Amniotic epithelial cell (primary cell): ENCODE measurements at regions not wholly inside any gene's neighbourhood (a gene's known extent, or its start where the extent isn't known, plus 50 kb on each side); places are given as distances from the start of the nearest gene placed in this dataset.
A peak's percentile ranks its signal among the peaks of the same experiment; 100 is the strongest.

Source experiments
- DNase-seq: peaks from one replicate; pipeline ENCODE4 v3.0.0-alpha.2; 2010; ENCODE audit warnings: low read depth

- no peak for DNase-seq
These were observed 332.0 kb upstream of the MAF start for GRCh38 chr16:79932572-79932971.

GRCh38 chr16:79931721-79932120, 331.2 kb upstream of the MAF start:
- no peak for DNase-seq

GRCh38 chr16:79929260-79929965, 328.9 kb upstream of the MAF start:
- DNase-seq, result no peak

- no peak for DNase-seq
These were observed 327.8 kb upstream of the MAF start for GRCh38 chr16:79928142-79928873.

GRCh38 chr16:79926451-79927205, 326.1 kb upstream of the MAF start:
- no peak for DNase-seq

GRCh38 chr16:79923431-79923830, 322.9 kb upstream of the MAF start:
- no peak for DNase-seq

GRCh38 chr16:79920685-79921084, 320.1 kb upstream of the MAF start:
- no peak for DNase-seq

- no peak for DNase-seq
These were observed 318.4 kb upstream of the MAF start for GRCh38 chr16:79918916-79919315.

- no peak for DNase-seq
These were observed 315.2 kb upstream of the MAF start for GRCh38 chr16:79915761-79916160.

GRCh38 chr16:79914961-79915720, 314.6 kb upstream of the MAF start:
- DNase-seq, result no peak

GRCh38 chr16:79912592-79913310, 312.2 kb upstream of the MAF start:
- no peak for DNase-seq

- DNase-seq, result no peak
These were observed 311.1 kb upstream of the MAF start for GRCh38 chr16:79911660-79912059.

- DNase-seq, result no peak
These were observed 309.0 kb upstream of the MAF start for GRCh38 chr16:79909571-79909970.

GRCh38 chr16:79903471-79903870, 302.9 kb upstream of the MAF start:
- no peak for DNase-seq

GRCh38 chr16:79902351-79902750, 301.8 kb upstream of the MAF start:
- no peak for DNase-seq

- DNase-seq, result no peak
These were observed 301.0 kb upstream of the MAF start for GRCh38 chr16:79901522-79901921.

GRCh38 chr16:79899716-79900115, 299.2 kb upstream of the MAF start:
- no peak for DNase-seq

- no peak for DNase-seq
These were observed 298.8 kb upstream of the MAF start for GRCh38 chr16:79899316-79899715.

- no peak for DNase-seq
These were observed 298.2 kb upstream of the MAF start for GRCh38 chr16:79898703-79899102.

GRCh38 chr16:79897453-79898146, 297.1 kb upstream of the MAF start:
- peak; percentile 73 for DNase-seq

- no peak for DNase-seq
These were observed 296.5 kb upstream of the MAF start for GRCh38 chr16:79897104-79897452.
